ENCODE measurements at regions not wholly inside any gene's neighbourhood (a gene's known extent, or its start where the extent isn't known, plus 50 kb on each side); places are given as distances from the start of the nearest gene placed in this dataset.
A peak's percentile ranks its signal among the peaks of the same experiment; 100 is the strongest.

- TF ChIP-seq ZNF770 (CRISPR knock-in tag; IDR thresholded peaks at IDR 0.05) (peak; percentile 14; the same call in 1 of the 2 replicates), PAF1 (CRISPR knock-in tag; IDR thresholded peaks at IDR 0.05) (no peak), MAFF (IDR thresholded peaks at IDR 0.05; ENCODE audit: low read depth, low read length) (0 out of 2 replicates have a peak, but pooled peaks have one; percentile 14), PAWR (CRISPR knock-in tag; IDR thresholded peaks at IDR 0.05; ENCODE audit: borderline replicate concordance) (no peak), KLF16 (CRISPR knock-in tag; IDR thresholded peaks at IDR 0.05) (peak in 1 of 2 experiments; percentile 58; a peak in 1 of 4 replicates), SMAD9 (CRISPR knock-in tag; IDR thresholded peaks at IDR 0.05) (no peak), ZNF34 (CRISPR knock-in tag; IDR thresholded peaks at IDR 0.05; ENCODE audit: borderline replicate concordance) (no peak), ZNF496 (CRISPR knock-in tag; IDR thresholded peaks at IDR 0.05; ENCODE audit: insufficient replicate concordance) (no peak), ZNF570 (CRISPR knock-in tag; IDR thresholded peaks at IDR 0.05; ENCODE audit: borderline replicate concordance) (no peak; the same call in 1 of the 2 replicates), HES4 (CRISPR knock-in tag; IDR thresholded peaks at IDR 0.05; ENCODE audit: borderline replicate concordance) (no peak; the same call in 1 of the 2 replicates), ZNF782 (CRISPR knock-in tag; IDR thresholded peaks at IDR 0.05; ENCODE audit: borderline replicate concordance) (no peak; the same call in 1 of the 2 replicates), IKZF1 (IDR thresholded peaks at IDR 0.05) (no peak), PRMT3 (CRISPR knock-in tag; IDR thresholded peaks at IDR 0.05; ENCODE audit: borderline replicate concordance, low read depth) (peak; percentile 60; the same call in 1 of the 2 replicates), PLRG1 (conservative IDR thresholded peaks at IDR 0.05) (no peak), AGO1 (IDR thresholded peaks at IDR 0.05; ENCODE audit: low read depth, low read length, poor library complexity, severe bottlenecking) (no peak), FOXA1 (IDR thresholded peaks at IDR 0.05) (peak; percentile 87), FOXA1 (CRISPR knock-in tag; IDR thresholded peaks at IDR 0.05) (peak; percentile 93), ZNF180 (CRISPR knock-in tag; IDR thresholded peaks at IDR 0.05; ENCODE audit: borderline replicate concordance, low read depth) (no peak), ZNF775 (CRISPR knock-in tag; IDR thresholded peaks at IDR 0.05; ENCODE audit: borderline replicate concordance) (no peak), ZNF776 (CRISPR knock-in tag; IDR thresholded peaks at IDR 0.05) (no peak), BCL6 (CRISPR knock-in tag; IDR thresholded peaks at IDR 0.05) (peak; percentile 75), PHF21A (CRISPR knock-in tag; IDR thresholded peaks at IDR 0.05) (peak; percentile 82), MEIS2 (CRISPR knock-in tag; IDR thresholded peaks at IDR 0.05) (no peak), ZNF414 (CRISPR knock-in tag; IDR thresholded peaks at IDR 0.05) (no peak; the same call in 1 of the 2 replicates), ZBTB49 (CRISPR knock-in tag; IDR thresholded peaks at IDR 0.05; ENCODE audit: borderline replicate concordance) (no peak)
Observed at GRCh38 chr1:25168193-25169071, 63.9 kb downstream of the SYF2 start (continued).

Data from HepG2 (cell line).